ENCODE measurements at regions not wholly inside any gene's neighbourhood (a gene's known extent, or its start where the extent isn't known, plus 50 kb on each side); places are given as distances from the start of the nearest gene placed in this dataset.

DNA sequence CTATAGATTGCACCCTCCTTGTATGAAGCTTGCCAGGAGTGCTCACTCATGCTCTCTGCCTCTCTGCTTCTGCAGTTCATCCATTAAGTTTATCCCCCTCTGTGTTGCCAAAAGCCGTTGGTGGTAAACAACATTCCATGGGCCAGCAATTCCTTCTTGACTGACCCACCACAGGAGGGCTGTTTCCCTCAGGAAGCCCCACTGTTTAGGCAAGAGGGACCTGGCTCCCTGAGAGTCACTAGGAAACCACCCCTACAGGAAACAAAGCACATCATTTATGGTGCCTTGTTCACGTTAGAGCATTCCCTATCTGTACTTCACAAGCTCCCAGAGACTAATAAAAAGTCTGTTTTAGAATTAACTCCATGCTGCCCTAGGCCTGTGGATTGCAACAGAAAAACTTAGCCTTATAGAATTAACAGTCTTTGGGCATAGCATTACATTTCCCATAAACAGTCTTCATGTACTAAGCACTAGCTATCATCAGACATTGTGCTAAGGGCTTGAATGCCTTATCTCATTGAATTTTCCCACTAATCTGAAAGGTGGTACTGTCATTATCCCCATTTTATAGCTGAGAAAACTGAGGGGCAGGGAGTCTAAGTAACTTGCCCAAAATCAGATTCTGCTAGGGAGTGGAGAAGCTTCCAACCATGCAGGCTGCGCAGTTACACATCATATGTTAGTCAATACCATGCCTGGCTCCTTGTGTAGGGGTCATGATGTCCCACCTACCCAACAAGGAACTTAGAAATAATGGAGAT is 149.9 kb downstream of the SHQ1 start:
- DNase-seq: no peak

GRCh38 chr3:72697717-72698116 is 150.5 kb downstream of the SHQ1 start:
- DNase-seq: no peak

GRCh38 chr3:72696815-72697214 is 151.4 kb downstream of the SHQ1 start:
- no peak for DNase-seq

DNA sequence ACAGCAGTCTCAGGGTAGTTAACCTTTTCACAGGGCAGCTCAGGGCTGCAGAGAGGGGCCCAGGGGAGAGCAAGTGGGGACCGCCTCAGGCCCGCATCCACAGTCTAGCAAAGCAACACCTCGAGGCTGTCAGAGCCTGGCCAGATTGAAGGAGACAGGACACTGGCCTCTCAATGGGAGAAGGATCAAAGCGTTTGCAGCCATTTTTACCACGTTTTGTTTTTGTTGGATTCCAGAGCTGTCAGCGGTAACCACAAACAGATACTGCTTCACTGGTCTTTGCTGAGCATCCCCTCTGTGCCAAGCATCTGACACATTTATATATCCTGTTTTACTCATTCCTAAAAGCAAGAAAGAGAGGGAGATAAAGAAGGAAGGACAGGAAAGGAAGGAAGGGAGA is 153.8 kb downstream of the SHQ1 start:
- no peak for DNase-seq

DNA sequence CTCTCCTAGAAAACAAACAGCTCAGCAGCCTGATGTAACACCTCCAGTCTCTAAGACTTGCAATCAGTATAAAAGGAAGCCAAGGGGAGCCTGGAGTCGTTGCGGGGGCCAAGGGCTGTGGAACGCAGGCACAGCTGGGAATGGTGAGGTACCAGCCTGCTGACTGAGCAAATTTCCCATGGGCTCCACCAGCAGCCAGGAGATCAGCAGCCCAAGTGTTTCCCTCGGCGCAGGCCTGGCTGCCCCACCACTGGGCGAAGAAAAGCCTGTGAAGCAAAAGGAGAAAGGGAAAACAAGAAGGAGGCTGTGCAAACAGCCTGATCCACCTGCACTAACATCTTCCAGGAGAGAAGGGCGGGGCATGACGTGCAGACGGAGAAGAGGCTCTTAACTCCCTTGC is 155.3 kb downstream of the SHQ1 start:
- DNase-seq: no peak

- DNase-seq: no peak
Measured at GRCh38 chr3:72690629-72691028, 157.6 kb downstream of the SHQ1 start.

DNA sequence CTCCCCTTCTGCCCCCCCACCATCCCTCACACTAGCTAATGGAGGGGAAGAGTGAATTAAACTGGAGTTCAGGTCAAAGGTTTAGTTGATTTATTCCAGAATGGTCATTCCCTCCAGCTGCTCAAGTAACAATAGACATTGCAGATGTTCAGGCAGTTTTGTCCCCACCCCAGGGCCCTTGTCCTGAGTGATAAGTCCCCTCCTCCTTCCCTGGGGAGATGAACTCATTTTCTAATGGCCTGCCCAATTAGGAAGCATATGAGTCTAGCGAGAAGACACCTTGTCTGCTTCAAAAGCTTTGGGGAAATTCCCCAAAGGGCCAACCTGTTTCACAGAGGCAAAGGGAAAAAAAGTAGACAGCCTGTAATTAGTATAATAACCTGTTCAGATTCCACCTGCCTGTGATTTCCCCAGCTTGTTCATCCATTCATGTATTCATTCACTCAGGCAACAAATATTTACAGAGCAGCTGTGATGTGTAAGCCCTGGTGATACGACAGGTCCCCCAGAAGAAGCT is 165.3 kb downstream of the SHQ1 start:
- no peak for DNase-seq

DNA sequence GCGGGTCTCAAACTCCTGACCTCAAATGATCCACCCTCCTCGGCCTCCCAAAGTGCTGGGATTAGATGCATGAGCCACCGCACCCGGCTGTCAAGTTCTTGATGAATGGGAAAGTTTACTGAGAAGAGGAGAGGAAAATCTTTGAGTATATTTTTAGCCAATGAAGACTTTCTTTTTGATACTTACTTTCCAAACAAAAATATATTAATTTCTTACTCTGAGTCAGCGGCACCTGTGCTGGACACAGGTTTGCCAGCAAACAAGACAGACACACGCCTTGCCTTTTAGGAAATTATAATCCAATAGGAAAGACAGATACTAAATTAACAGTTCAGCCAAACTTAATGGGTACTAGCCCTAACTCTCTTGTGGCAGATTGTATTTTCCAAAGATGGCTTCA is 166.6 kb downstream of the SHQ1 start:
- DNase-seq: no peak

- no peak for DNase-seq
Measured at GRCh38 chr3:72680766-72681165, 167.5 kb downstream of the SHQ1 start.

- no peak for DNase-seq
Measured at GRCh38 chr3:72679540-72680198, 168.6 kb downstream of the SHQ1 start.

GRCh38 chr3:72678867-72679266 is 169.4 kb downstream of the SHQ1 start:
- no peak for DNase-seq

DNA sequence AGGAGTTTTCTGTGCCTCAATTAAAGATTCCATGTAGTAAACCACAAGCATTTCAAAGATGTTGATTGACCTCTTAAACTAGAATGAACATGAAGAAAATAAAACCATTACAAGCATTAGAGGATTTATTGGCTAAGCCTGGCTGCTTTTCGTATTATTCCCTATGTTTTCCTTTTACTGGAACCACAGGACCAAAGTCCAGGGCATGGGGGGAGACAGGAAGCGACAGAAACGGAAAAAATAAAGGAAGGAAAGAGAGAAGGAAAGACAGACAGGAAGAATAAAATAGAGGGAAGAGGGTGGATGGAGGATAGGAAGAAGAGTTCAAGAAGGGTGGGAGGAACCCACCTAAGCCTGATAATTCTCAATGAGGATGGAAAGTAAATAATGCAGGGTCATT is 169.9 kb downstream of the SHQ1 start:
- no peak for DNase-seq

GRCh38 chr3:72675243-72675642 is 173.0 kb downstream of the SHQ1 start:
- DNase-seq: no peak

DNA sequence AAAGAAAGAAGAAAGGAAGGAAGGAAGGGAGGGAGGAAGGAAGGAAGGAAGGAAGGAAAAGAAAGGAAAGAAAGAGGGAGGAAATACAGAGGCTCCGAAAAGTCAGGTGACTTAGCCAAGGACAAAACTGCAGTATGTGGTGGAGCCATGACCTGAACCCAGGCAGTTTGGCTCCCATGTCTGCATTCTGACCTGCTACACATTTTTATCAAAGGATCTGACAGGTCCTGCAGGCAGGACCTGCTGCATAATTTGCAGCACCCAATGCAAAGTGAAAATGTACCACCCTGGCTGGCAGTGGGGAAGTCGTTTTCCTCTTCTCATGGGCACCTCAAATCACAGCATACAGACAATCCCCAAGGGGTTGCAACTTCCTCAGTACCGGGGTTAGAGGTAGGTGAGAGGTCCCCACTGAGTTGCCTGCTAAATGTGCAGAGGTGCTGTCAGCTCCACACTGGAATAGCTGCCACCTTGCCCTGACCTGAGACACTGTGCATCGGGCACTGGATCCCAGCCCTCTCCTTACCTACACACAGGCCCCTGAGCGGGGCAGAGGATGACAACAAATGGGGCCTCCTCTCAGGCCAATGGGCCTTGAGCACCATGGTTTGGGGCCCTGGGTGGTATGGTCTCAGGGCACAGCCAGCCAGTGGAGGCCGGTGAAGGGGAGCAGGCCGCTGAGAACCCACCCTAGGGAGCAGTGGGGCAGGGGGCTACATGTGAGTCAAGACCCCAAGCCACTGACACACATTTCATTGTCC is 175.1 kb downstream of the SHQ1 start:
- no peak for DNase-seq

DNA sequence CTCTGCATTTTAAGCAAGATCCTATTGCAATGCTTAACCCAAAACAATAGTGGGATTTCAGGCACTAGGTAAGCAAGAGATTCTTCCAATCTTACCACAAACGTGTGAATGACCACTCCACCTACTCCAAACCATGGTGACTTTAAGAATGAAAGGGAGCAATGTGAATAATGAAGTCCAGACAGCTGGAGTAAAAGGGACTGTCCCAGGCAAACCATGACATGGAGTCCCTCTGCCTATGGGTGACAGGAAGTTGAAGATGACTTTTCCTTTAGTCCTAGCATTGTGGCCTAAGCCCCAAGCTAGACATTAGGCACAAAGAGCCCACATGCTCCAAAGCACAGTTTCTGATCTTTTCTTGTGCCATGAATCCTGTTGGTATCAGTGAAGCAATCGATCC is 179.0 kb downstream of the SHQ1 start:
- DNase-seq: no peak

- DNase-seq: no peak
Measured at GRCh38 chr3:72666447-72666755, 181.8 kb downstream of the SHQ1 start.

DNA sequence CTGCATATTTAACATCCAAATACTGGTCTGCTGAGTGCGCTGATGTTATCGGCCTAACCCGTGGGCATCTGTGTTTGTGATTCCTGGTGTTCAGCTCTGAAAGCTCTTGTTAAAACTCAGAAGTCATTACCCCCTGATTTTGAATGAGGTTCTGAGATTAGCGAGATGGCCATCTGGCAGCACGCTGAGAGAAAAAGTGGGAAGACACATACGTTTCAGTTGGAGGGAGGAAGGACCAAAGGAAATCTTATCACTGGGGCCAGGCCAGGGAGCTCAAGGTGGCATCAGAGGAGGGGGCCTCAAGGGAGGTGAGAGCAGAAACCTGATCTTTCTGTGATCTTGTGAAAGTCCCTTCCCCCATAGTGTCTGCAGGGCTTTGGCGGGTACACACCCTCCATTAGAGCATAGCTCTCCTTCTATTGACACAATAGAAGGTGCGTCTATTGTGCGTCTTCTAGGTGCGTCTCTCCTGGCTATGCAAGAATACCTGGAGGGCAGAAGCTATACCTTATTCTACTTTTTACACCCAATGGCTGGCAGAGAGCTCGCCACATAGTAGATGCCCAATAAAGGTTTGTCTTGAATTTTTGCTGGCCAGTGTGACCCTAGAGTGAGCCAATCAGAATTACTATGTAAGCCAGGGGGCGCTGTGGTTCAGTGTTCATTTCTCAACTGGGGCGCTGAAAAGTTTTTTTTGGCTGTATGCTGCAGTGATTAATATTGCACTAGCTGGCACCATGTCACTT is 182.4 kb downstream of the SHQ1 start:
- no peak for DNase-seq

DNA sequence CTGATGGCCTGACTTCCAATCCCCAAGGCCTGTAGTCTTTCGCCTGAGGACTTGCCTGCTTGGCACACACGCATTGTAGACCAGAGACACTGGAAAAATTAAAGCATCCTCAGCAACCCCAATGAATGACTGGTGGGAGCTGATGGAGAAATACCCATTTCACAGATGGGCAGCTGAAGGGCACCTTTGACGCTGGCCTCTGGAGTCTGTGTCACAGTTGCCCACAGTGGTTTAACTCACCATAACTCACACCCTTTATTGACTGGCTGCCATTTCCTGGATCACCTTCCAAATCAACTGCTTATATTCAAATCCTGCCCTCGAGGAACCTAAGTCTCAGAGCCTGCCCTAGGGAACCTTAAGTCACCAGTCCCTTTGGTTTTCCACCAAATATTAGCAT is 183.1 kb downstream of the SHQ1 start:
- DNase-seq: no peak

GRCh38 chr3:72664184-72664975 is 183.9 kb downstream of the SHQ1 start:
- DNase-seq: no peak

- no peak for DNase-seq
Measured at GRCh38 chr3:72663429-72663828, 184.8 kb downstream of the SHQ1 start.

- DNase-seq: no peak
Measured at GRCh38 chr3:72661115-72661457, 187.2 kb downstream of the SHQ1 start.

Measured in activated gamma-delta T cell (primary cell).